HCT116 (cell line): ENCODE measurements at regions not wholly inside any gene's neighbourhood (a gene's known extent, or its start where the extent isn't known, plus 50 kb on each side); places are given as distances from the start of the nearest gene placed in this dataset.

Experiments used
- ATAC-seq: fragments of 200-7000 bp; cut with Tn5 transposase; 2 replicates; pipeline ENCODE4 v1.9.1; 2020; ENCODE audit warnings: mild to moderate bottlenecking, moderate library complexity
- BruUV-seq: library from RNA; stranded (reverse); fragments of 400-500 nt; replicated peaks from 2 replicates; lab custom pipeline; 2021; lab: Mats Ljungman, UMichigan
- CTCF ChIA-PET: fragments of 300-600 bp; sonication (Branson Sonifier 250); formaldehyde crosslinking; loops from one replicate; lab custom pipeline; 2021; ENCODE audit warnings: antibody characterized with exemption; lab: Charles Lee
- POLR2A ChIA-PET: fragments of 300-600, 350-600 bp; sonication (Branson Sonifier 250); formaldehyde crosslinking; loops from one replicate; lab custom pipeline; 2021; ENCODE audit warnings: antibody characterized with exemption; lab: Charles Lee
- RAD21 ChIA-PET, 2 experiments: fragments of 300-600 bp; sonication (Branson Sonifier 250); formaldehyde crosslinking; loops; one replicate each; lab custom pipeline; 2023; ENCODE audit warnings: low total read pairs in 2 of 2; ENCODE audit not compliant: uncharacterized antibody in 2 of 2, unreplicated experiment in 2 of 2, low non-redundant PET in 1 of 2; lab: Charles Lee
- DNase-seq: peaks from one replicate; pipeline ENCODE4 v3.0.0-alpha.2; 2010; ENCODE audit warnings: low read depth, low spot score
- H2AFZ ChIP-seq: fragments of 200-600 bp; shearing (Covaris generic), sonication (generic); 2 replicates; pipeline ENCODE4 v1.6.1; 2017; ENCODE audit warnings: low read depth, mixed run types, mixed read lengths, antibody characterized with exemption, low read length; ENCODE audit not compliant: poor library complexity, severe bottlenecking
- H3K27ac ChIP-seq: 2 replicates; pipeline ENCODE4 v1.5.1; 2012; ENCODE audit warnings: low read depth, low read length
- H3K27me3 ChIP-seq: fragments of 200-600 bp; sonication (generic); 2 replicates; pipeline ENCODE4 v1.6.1; 2016; ENCODE audit warnings: mixed run types, low read length, mixed read lengths; ENCODE audit not compliant: insufficient read depth
- H3K36me3 ChIP-seq, 2 experiments: fragments of 200-500 bp in 1 of 2; fragments of 200-600 bp in 1 of 2; sonication (Bioruptor generic) in 1 of 2; sonication (generic) in 1 of 2; 2 replicates each; pipeline versions ENCODE4 v1.5.1 to v1.6.1; 2014 to 2016; ENCODE audit warnings: low read length in 2 of 2, inconsistent platforms in 1 of 2, mixed read lengths in 1 of 2, mixed run types in 1 of 2; ENCODE audit not compliant: insufficient read depth in 2 of 2, control insufficient read depth in 1 of 2
- H3K4me1 ChIP-seq, 2 experiments: fragments of 200-600 bp in 1 of 2; sonication (generic) in 1 of 2; 2 replicates each; pipeline versions ENCODE4 v1.5.1 to v1.6.1; 2012 to 2017; ENCODE audit warnings: low read length in 2 of 2, inconsistent platforms in 1 of 2, mild to moderate bottlenecking in 1 of 2, mixed read lengths in 1 of 2, mixed run types in 1 of 2, moderate library complexity in 1 of 2; ENCODE audit not compliant: insufficient read depth in 2 of 2, control insufficient read depth in 1 of 2
- H3K4me2 ChIP-seq: fragments of 200-600 bp; sonication (generic); 2 replicates; pipeline ENCODE4 v1.6.1; 2017; ENCODE audit warnings: mixed run types, low read length, mixed read lengths
- H3K4me3 ChIP-seq, 2 experiments: fragments of 200-600 bp in 1 of 2; sonication (generic) in 1 of 2; replicated peaks in 1 of 2; 2 replicates each; pipeline ENCODE4 v1.5.1; 2011 to 2016; ENCODE audit warnings: low read length in 2 of 2, control low read depth in 1 of 2, low read depth in 1 of 2, mild to moderate bottlenecking in 1 of 2, mixed read lengths in 1 of 2, mixed run types in 1 of 2
- H3K79me2 ChIP-seq: fragments of 200-600 bp; sonication (generic); 2 replicates; pipeline ENCODE4 v1.6.1; 2017; ENCODE audit warnings: mild to moderate bottlenecking, mixed run types, low read length, moderate library complexity, mixed read lengths; ENCODE audit not compliant: insufficient read depth
- H3K9ac ChIP-seq: fragments of 200-600 bp; sonication (generic); 2 replicates; pipeline ENCODE4 v1.6.1; 2016; ENCODE audit warnings: low read length, mixed read lengths
- H3K9me2 ChIP-seq: fragments of 200-600 bp; sonication (generic), shearing (Covaris generic); 2 replicates; pipeline ENCODE4 v1.6.1; 2017; ENCODE audit warnings: mixed run types, mild to moderate bottlenecking, moderate library complexity; ENCODE audit not compliant: insufficient read depth
- H3K9me3 ChIP-seq, 2 experiments: fragments of 200-500 bp in 1 of 2; fragments of 200-600 bp in 1 of 2; sonication (Bioruptor generic) in 1 of 2; sonication (generic) in 1 of 2; 2 replicates each; pipeline ENCODE4 v1.6.1; 2014 to 2017; ENCODE audit warnings: low read length in 2 of 2, mixed read lengths in 2 of 2, inconsistent platforms in 1 of 2, low read depth in 1 of 2, mild to moderate bottlenecking in 1 of 2, mixed run types in 1 of 2, moderate library complexity in 1 of 2; ENCODE audit not compliant: control insufficient read depth in 1 of 2, insufficient read depth in 1 of 2
- H4K20me1 ChIP-seq: fragments of 200-600 bp; sonication (generic), shearing (Covaris generic); 2 replicates; pipeline ENCODE4 v1.6.1; 2017; ENCODE audit warnings: mixed run types, mild to moderate bottlenecking, moderate library complexity; ENCODE audit not compliant: insufficient read depth
- CBX3 ChIP-seq: IDR thresholded peaks from 2 replicates; pipeline ENCODE4 v1.6.1; 2012; ENCODE audit warnings: low read depth
- EGR1 ChIP-seq: IDR thresholded peaks from 2 replicates; pipeline ENCODE4 v1.6.1; 2012; ENCODE audit warnings: low read depth
- EZH2 ChIP-seq: fragments of 200-600 bp; sonication (generic); IDR thresholded peaks from 2 replicates; pipeline ENCODE4 v1.6.1; 2017; ENCODE audit warnings: antibody characterized with exemption, mixed run types
- EZH2phosphoT487 ChIP-seq: fragments of 200-600 bp; IDR thresholded peaks from 2 replicates; pipeline ENCODE4 v1.6.1; 2018; ENCODE audit warnings: antibody characterized with exemption, borderline replicate concordance
- FOSL1 ChIP-seq: IDR thresholded peaks from 2 replicates; pipeline ENCODE4 v1.6.1; 2012; ENCODE audit warnings: low read depth
- JUND ChIP-seq: IDR thresholded peaks from 2 replicates; pipeline ENCODE4 v1.6.1; 2012
- POLR2A ChIP-seq: IDR thresholded peaks from 2 replicates; pipeline ENCODE4 v1.7.0; 2011; ENCODE audit warnings: borderline replicate concordance; ENCODE audit not compliant: insufficient read depth, insufficient read length; ENCODE audit errors: extremely low read depth
- POLR2AphosphoS5 ChIP-seq: IDR thresholded peaks from 2 replicates; pipeline ENCODE4 v1.6.1; 2011; ENCODE audit warnings: mild to moderate bottlenecking, low read depth, low read length, moderate library complexity
- RAD21 ChIP-seq: IDR thresholded peaks from 2 replicates; pipeline ENCODE4 v1.6.1; 2012; ENCODE audit warnings: low read depth, mild to moderate bottlenecking
- SIN3A ChIP-seq: IDR thresholded peaks from 2 replicates; pipeline ENCODE4 v1.6.1; 2012; ENCODE audit warnings: low read depth
- SP1 ChIP-seq: IDR thresholded peaks from 2 replicates; pipeline ENCODE4 v1.6.1; 2012; ENCODE audit warnings: low read depth
- SRF ChIP-seq: IDR thresholded peaks from 2 replicates; pipeline ENCODE4 v1.6.1; 2012; ENCODE audit warnings: low read depth
- TCF7L2 ChIP-seq: IDR thresholded peaks from 2 replicates; pipeline ENCODE4 v1.7.0; 2011; ENCODE audit warnings: borderline replicate concordance, inconsistent platforms; ENCODE audit not compliant: insufficient read depth, insufficient read length; ENCODE audit errors: extremely low read depth
- YY1 ChIP-seq: IDR thresholded peaks from 2 replicates; pipeline ENCODE4 v1.6.1; 2011; ENCODE audit warnings: low read length, low read depth, moderate library complexity, mild to moderate bottlenecking; ENCODE audit not compliant: insufficient replicate concordance; ENCODE audit errors: extremely low read depth
- ZFX ChIP-seq: fragments of 450-650 bp; IDR thresholded peaks from 2 replicates; pipeline ENCODE4 v1.6.1; 2017
- ZNF274 ChIP-seq: fragments of 200-500 bp; sonication (Bioruptor generic); IDR thresholded peaks from 2 replicates; pipeline ENCODE4 v1.6.1; 2014; ENCODE audit warnings: mild to moderate bottlenecking, low read depth, low read length, inconsistent platforms
- intact Hi-C: fragments of 100-400 bp; cut with micrococcal nuclease; formaldehyde crosslinking; loops from 2 replicates; pipeline ENCODE4 v1.10.0; 2022
- TF ChIP-seq, protein P1 (sequence below): IDR thresholded peaks from 2 replicates; pipeline ENCODE4 v1.6.1; 2012
- TF ChIP-seq, protein P2 (sequence below): IDR thresholded peaks from 2 replicates; pipeline ENCODE4 v1.6.1; 2012
- TF ChIP-seq, protein P3 (sequence below), 3 experiments: fragments of 200-600 bp in 1 of 3; sonication (generic) in 1 of 3; IDR thresholded peaks in 2 of 3; conservative IDR thresholded peaks in 1 of 3; 2 replicates each; pipeline ENCODE4 v1.5.1; 2012 to 2017; ENCODE audit warnings: low read depth in 2 of 3, low read length in 2 of 3, antibody characterized with exemption in 1 of 3, borderline replicate concordance in 1 of 3, control low read depth in 1 of 3, mild to moderate bottlenecking in 1 of 3, mixed read lengths in 1 of 3, mixed run types in 1 of 3, moderate library complexity in 1 of 3; ENCODE audit not compliant: insufficient read depth in 1 of 3
- TF ChIP-seq, protein P4 (sequence below): IDR thresholded peaks from 2 replicates; pipeline ENCODE4 v1.6.1; 2012; ENCODE audit warnings: low read depth

DNA sequence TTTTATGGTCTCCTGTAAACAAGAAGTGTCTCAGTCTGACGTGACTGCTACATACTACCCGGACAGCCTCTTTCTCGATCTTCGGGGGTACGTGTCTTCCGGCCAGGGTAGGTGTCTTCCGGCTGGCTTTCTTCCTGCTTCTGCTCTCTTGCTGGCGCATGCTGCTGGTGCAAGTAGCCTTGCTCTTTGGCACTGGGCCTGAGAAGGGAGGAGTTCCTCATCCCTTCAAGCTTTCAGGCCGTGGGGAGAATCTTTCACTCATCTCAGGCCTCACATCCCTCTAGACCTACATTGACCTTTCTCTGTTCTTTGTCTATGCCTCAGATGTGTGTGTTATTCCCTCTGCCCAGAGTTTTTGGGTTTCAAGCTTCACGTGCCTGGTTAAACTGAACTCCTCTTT is 130.4 kb downstream of the JCAD start:
- Histone ChIP-seq H3K9me2 (no peaks in the 10 kb centered on the region), H3K27ac (no peak overlapping the region), H4K20me1 (no peaks in the 10 kb centered on the region), H3K4me1 (peaks cover 0 to 3% of the 10 kb centered on the region in 2 experiments; a peak in 1 of 4 replicates), H2AFZ (no peak overlapping the region), H3K9me3 (no peaks in the 10 kb centered on the region), H3K4me3 (no peak overlapping the region), H3K4me2 (no peak overlapping the region), H3K9ac (no peak overlapping the region), H3K36me3 (no peaks in the 10 kb centered on the region), H3K27me3 (peaks cover 4% of the 10 kb centered on the region; the same call in 1 of the 2 replicates), H3K79me2 (no peaks in the 10 kb centered on the region)
- TF ChIP-seq SP1, result no peak
- TF ChIP-seq, protein P1, sequence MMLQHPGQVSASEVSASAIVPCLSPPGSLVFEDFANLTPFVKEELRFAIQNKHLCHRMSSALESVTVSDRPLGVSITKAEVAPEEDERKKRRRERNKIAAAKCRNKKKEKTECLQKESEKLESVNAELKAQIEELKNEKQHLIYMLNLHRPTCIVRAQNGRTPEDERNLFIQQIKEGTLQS, result no peak
- TF ChIP-seq POLR2A, result no peak
- TF ChIP-seq YY1, result no peak
- TF ChIP-seq RAD21, result no peak
- no peak for TF ChIP-seq EZH2phosphoT487
- TF ChIP-seq POLR2AphosphoS5, result no peak
- no peak for TF ChIP-seq JUND
- TF ChIP-seq EGR1, result no peak
- no peak for TF ChIP-seq ZNF274
- no peak for TF ChIP-seq FOSL1
- TF ChIP-seq SIN3A, result no peak
- no peak for TF ChIP-seq ZFX
- no peak for TF ChIP-seq TCF7L2
- TF ChIP-seq, protein P2, sequence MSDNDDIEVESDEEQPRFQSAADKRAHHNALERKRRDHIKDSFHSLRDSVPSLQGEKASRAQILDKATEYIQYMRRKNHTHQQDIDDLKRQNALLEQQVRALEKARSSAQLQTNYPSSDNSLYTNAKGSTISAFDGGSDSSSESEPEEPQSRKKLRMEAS, result no peak
- no peak for TF ChIP-seq EZH2
- TF ChIP-seq, protein P3, sequence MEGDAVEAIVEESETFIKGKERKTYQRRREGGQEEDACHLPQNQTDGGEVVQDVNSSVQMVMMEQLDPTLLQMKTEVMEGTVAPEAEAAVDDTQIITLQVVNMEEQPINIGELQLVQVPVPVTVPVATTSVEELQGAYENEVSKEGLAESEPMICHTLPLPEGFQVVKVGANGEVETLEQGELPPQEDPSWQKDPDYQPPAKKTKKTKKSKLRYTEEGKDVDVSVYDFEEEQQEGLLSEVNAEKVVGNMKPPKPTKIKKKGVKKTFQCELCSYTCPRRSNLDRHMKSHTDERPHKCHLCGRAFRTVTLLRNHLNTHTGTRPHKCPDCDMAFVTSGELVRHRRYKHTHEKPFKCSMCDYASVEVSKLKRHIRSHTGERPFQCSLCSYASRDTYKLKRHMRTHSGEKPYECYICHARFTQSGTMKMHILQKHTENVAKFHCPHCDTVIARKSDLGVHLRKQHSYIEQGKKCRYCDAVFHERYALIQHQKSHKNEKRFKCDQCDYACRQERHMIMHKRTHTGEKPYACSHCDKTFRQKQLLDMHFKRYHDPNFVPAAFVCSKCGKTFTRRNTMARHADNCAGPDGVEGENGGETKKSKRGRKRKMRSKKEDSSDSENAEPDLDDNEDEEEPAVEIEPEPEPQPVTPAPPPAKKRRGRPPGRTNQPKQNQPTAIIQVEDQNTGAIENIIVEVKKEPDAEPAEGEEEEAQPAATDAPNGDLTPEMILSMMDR (IDR thresholded peaks at IDR 0.05 in 2 of 3, conservative IDR thresholded peaks at IDR 0.05 in 1 of 3; ENCODE audit: borderline replicate concordance in 1 of 3, insufficient read depth in 1 of 3, low read depth in 2 of 3, low read length in 2 of 3), result no peak
- no peak for TF ChIP-seq SRF
- no peak for TF ChIP-seq CBX3
- TF ChIP-seq, protein P4, sequence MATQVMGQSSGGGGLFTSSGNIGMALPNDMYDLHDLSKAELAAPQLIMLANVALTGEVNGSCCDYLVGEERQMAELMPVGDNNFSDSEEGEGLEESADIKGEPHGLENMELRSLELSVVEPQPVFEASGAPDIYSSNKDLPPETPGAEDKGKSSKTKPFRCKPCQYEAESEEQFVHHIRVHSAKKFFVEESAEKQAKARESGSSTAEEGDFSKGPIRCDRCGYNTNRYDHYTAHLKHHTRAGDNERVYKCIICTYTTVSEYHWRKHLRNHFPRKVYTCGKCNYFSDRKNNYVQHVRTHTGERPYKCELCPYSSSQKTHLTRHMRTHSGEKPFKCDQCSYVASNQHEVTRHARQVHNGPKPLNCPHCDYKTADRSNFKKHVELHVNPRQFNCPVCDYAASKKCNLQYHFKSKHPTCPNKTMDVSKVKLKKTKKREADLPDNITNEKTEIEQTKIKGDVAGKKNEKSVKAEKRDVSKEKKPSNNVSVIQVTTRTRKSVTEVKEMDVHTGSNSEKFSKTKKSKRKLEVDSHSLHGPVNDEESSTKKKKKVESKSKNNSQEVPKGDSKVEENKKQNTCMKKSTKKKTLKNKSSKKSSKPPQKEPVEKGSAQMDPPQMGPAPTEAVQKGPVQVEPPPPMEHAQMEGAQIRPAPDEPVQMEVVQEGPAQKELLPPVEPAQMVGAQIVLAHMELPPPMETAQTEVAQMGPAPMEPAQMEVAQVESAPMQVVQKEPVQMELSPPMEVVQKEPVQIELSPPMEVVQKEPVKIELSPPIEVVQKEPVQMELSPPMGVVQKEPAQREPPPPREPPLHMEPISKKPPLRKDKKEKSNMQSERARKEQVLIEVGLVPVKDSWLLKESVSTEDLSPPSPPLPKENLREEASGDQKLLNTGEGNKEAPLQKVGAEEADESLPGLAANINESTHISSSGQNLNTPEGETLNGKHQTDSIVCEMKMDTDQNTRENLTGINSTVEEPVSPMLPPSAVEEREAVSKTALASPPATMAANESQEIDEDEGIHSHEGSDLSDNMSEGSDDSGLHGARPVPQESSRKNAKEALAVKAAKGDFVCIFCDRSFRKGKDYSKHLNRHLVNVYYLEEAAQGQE, result no peak
- intact Hi-C loops, result no loop called here
- BruUV-seq, result no TSS peak
- ATAC-seq (no peak), DNase-seq (no peak)
- ChIA-PET CTCF (no interaction called here), POLR2A (no interaction called here), RAD21 (no interaction called here)
